Liver (tissue), 3 donors: ENCODE measurements at regions not wholly inside any gene's neighbourhood (a gene's known extent, or its start where the extent isn't known, plus 50 kb on each side); places are given as distances from the start of the nearest gene placed in this dataset.

Source experiments
- CTCF ChIP-seq: fragments of 150-350 bp; IDR thresholded peaks from 2 replicates; pipeline ENCODE4 v1.5.1; 2017; ENCODE audit warnings: improper control_type of control experiment, low read depth, low read length; ENCODE audit not compliant: missing input control
- EGR1 ChIP-seq, 2 donors: IDR thresholded peaks; 2 replicates each; pipeline ENCODE4 v1.6.1; 2016 to 2018; ENCODE audit warnings: antibody characterized with exemption in 2 of 2, low read depth in 2 of 2
- FOXA1 ChIP-seq: IDR thresholded peaks from 2 replicates; pipeline ENCODE4 v1.6.1; 2016; ENCODE audit warnings: antibody characterized with exemption
- FOXA2 ChIP-seq: IDR thresholded peaks from 2 replicates; pipeline ENCODE4 v1.6.1; 2016; ENCODE audit warnings: antibody characterized with exemption
- GABPA ChIP-seq, 2 donors: IDR thresholded peaks in 1 of 2; conservative IDR thresholded peaks in 1 of 2; 2 replicates each; pipeline ENCODE4 v1.6.1; 2016; ENCODE audit warnings: antibody characterized with exemption in 2 of 2, mild to moderate bottlenecking in 1 of 2, moderate library complexity in 1 of 2
- HNF4A ChIP-seq, 2 donors: conservative IDR thresholded peaks; 2 replicates each; pipeline ENCODE4 v1.6.1; 2016; ENCODE audit warnings: antibody characterized with exemption in 2 of 2, mild to moderate bottlenecking in 2 of 2
- JUND ChIP-seq, 2 donors: IDR thresholded peaks; 2 replicates each; pipeline ENCODE4 v1.6.1; 2016; ENCODE audit warnings: antibody characterized with exemption in 2 of 2
- MAX ChIP-seq: IDR thresholded peaks from 2 replicates; pipeline ENCODE4 v1.6.1; 2016; ENCODE audit warnings: antibody characterized with exemption
- RAD21 ChIP-seq, 2 donors: IDR thresholded peaks; 2 replicates each; pipeline ENCODE4 v1.6.1; 2016; ENCODE audit warnings: antibody characterized with exemption in 2 of 2, mild to moderate bottlenecking in 2 of 2
- REST ChIP-seq: IDR thresholded peaks from 2 replicates; pipeline ENCODE4 v1.6.1; 2016; ENCODE audit warnings: antibody characterized with exemption, mild to moderate bottlenecking
- SP1 ChIP-seq: IDR thresholded peaks from 2 replicates; pipeline ENCODE4 v1.6.1; 2018; ENCODE audit warnings: antibody characterized with exemption, mild to moderate bottlenecking
- TAF1 ChIP-seq: conservative IDR thresholded peaks from 2 replicates; pipeline ENCODE4 v1.6.1; 2016; ENCODE audit warnings: antibody characterized with exemption, mild to moderate bottlenecking
- YY1 ChIP-seq: IDR thresholded peaks from 2 replicates; pipeline ENCODE4 v1.6.1; 2016; ENCODE audit warnings: antibody characterized with exemption, mild to moderate bottlenecking
- ZBTB33 ChIP-seq: IDR thresholded peaks from 2 replicates; pipeline ENCODE4 v1.6.1; 2016; ENCODE audit warnings: antibody characterized with exemption
- donor health status: healthy.
- donor health status: healthy.

GRCh38 chrX:69374569-69374968 is 129.6 kb upstream of the NALF2 start:
- TF ChIP-seq CTCF (no peak), EGR1 (IDR thresholded peaks at IDR 0.05; ENCODE audit: low read depth in 2 of 2) (no peak), ZBTB33 (no peak), TAF1 (no peak), FOXA2 (no peak), YY1 (no peak), FOXA1 (no peak), REST (no peak), MAX (no peak), RAD21 (IDR thresholded peaks at IDR 0.05) (no peak), SP1 (no peak), GABPA (IDR thresholded peaks at IDR 0.05 in 1 of 2, conservative IDR thresholded peaks at IDR 0.05 in 1 of 2) (no peak), JUND (IDR thresholded peaks at IDR 0.05) (no peak), HNF4A (conservative IDR thresholded peaks at IDR 0.05) (no peak)
